Renal cortex interstitium (tissue), 11 donors: ENCODE measurements at regions not wholly inside any gene's neighbourhood (a gene's known extent, or its start where the extent isn't known, plus 50 kb on each side); places are given as distances from the start of the nearest gene placed in this dataset.

ENCODE experiments used
- DNase-seq, 11 donors: peaks; one replicate each; pipeline ENCODE4 v3.0.0-alpha.2; 2013; ENCODE audit warnings: low read depth in 9 of 11, low spot score in 4 of 11; ENCODE audit errors: extremely low read depth in 1 of 11

DNA sequence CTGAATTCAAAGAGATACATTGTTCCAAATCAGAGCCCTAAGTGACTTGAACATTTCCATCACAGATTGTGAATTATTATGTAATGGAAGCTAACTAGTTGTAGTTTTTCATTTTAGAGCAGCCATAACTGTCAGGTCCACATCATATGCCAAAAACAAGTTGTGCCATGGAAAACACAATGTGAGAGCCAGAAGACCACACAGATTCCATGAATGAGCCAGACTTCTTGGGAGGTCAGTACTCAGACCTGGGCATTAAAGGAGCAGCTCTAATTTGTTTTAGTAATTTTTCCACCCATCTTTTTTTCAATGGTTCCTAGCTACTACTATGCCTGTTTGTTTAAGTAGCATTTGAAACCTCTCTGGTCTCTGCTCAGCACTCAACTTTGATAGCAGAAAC, 279.4 kb downstream of the FAT3 start:
- no peak for DNase-seq

DNA sequence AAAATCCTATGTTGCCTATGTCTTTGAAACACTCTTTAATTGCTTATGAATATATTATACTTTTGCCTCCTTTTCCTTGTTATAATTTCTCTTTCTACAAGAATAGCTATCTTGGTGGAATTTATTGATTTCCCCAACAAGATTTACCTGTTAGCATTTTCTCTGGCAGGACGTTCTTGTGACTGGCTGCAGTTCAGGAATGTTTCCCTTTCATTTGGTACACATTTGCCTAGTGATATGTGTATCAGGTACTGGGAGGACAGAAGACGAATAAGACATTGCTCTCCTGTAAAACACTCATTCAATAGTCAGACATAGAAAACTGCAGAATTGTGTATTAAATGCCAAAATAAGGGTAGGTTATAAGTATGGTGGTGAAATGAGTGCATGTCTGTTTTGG, 279.9 kb downstream of the FAT3 start:
- no peak for DNase-seq

DNA sequence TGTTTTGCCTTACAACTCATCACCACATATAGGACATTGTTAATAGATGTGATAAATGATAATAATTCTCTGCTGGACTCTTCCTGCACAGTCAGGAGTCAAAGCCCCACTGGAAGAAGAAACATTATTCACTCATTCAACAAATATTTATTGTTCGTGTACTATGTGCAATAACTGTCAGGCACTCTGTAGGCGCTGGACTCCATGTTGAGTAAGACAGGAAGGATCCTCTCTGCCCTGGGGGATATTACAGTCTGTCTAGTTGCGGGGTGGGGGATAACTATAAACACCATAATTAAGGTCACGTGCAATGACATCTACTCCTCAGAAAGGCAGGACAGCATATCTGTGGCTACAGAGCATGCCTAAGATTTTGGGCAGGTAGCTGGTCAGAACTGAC, 281.1 kb downstream of the FAT3 start:
- DNase-seq: no peak

DNA sequence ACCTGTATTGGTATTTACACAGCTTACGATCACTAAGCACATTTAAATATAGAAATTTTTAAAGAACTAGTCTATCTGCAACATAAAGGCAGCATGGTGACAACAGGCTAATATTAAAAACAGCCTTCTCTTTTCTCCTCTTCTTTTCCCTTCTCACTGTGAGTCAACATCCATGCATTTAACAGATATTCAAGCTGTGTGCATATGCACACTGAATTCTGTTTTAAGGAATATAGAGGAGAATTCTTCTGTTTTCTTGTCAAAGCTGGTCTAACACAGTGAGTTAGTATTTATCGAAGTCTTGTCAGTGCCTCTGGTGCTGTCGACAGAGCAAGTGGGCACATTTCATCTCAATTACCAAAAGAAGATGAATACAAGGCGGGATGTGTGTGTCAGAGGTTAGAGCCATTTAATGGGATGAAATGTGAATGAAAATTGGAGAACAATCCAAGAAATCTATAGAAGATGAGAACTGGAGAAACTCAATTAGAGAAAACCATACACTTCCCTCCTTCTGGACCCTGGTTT, 282.3 kb downstream of the FAT3 start:
- DNase-seq: no peak

DNA sequence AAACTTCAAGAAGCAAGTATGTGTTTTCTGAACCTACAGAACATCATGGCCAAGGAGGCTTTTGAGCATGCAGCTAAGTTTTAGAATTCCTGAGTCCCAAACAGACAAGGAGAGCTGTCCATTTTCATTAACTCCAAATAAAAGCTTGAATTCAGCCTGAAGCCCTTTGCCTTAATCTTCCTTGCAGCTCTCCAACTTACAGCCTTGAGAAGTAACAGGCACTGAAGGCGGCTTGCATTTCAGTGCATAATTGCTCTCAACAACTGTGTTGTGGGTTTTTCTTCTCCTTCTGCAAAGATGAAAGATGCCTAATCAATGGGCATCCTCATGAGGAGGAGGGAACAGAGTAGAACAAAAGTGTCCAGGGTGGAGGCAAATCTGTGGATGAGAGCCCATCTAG, 286.0 kb downstream of the FAT3 start:
- DNase-seq: no peak

DNA sequence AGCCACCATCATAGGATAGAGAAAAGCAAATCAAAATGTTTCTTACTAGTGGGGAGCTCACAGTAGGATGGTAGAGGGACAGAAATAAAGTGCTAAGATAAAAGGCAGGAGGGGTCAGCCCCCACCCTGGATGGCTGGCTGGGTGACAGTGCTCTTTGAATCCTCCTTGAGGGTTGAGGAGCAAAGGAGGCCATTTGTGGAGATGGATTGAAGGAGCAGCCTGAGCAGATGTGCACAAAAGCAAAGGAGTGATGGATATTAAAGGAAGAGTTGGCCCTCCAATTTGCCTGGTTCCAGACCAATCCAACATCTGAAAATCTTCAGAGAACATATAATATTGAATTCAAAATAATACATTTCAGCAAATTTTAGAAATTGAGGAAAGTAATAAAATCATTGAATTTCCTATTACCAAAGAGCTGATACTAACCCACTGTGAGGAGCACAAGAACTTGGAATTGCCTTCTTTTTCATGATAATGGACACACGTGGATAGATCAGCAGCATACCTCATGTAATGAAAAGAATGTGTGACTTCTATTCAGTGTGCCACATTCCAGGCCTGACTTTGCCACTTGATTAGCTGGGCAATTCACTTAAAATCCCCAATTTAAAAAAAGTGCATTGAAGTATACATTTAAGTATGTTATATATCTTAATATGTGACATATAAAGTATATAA, 287.0 kb downstream of the FAT3 start:
- no peak for DNase-seq

DNA sequence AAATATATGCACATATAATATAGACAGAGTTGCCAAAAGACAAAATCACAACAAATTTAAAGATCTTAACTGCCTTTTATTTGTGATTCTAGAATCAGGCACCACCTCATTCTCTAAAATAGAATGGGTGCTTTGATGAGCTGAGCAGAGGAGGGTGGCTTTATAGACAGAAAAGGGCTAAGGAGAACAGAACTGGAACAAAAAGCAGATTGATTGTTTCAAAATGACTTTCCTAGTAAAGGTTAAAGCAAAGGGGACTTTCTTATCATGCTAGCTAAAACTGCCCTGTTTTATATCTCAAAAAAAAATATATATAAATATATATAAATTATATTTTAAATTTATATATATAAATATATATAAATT, 287.6 kb downstream of the FAT3 start:
- DNase-seq: no peak

DNA sequence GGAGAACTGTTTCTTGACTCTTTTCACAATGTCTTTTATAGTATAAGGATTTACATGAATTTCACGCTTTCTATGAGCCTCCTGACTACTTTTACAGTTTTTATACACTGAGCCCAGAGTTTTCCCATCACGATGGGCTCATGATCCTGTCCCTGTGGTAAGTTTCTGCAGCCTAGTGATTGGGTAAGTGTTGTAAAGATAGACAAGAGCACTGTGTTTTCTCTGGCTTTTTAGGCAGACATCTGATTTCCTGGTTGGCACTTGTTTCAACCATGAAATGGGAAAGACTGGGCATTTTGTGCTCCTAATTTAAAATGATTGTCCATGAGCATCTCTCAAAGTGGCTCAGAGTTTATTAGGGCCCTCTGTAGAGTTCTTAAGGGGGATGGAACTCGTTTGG, 299.0 kb downstream of the FAT3 start:
- DNase-seq: no peak

- no peak for DNase-seq
These were observed 299.9 kb downstream of the FAT3 start for GRCh38 chr11:92524542-92524941.

DNA sequence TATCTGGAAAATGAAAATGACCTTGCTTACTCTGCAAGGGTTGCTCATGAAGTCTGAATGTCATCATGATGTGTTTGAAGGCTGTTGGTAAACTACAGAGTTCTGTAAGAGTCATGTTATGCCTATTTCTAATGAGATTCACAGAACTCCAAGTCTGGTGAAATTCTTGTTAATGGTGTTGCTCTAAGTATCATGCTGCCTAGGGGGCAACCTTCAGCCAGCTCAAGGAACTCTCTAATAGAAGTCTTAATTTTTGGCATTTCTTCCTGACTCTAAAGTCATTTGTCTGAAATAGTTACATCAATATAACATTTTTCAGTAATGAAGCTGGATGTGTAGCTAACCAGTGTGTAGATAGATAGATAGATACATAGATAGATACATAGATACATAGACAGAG, 302.8 kb downstream of the FAT3 start:
- peak in 1 of 11 donors; percentile 9 for DNase-seq

GRCh38 chr11:92528001-92528400, 303.4 kb downstream of the FAT3 start:
- peak in 5 of 11 donors; percentile 10 to 26 (median 23) for DNase-seq

- no peak for DNase-seq
These were observed 306.6 kb downstream of the FAT3 start for GRCh38 chr11:92531065-92531739.

DNA sequence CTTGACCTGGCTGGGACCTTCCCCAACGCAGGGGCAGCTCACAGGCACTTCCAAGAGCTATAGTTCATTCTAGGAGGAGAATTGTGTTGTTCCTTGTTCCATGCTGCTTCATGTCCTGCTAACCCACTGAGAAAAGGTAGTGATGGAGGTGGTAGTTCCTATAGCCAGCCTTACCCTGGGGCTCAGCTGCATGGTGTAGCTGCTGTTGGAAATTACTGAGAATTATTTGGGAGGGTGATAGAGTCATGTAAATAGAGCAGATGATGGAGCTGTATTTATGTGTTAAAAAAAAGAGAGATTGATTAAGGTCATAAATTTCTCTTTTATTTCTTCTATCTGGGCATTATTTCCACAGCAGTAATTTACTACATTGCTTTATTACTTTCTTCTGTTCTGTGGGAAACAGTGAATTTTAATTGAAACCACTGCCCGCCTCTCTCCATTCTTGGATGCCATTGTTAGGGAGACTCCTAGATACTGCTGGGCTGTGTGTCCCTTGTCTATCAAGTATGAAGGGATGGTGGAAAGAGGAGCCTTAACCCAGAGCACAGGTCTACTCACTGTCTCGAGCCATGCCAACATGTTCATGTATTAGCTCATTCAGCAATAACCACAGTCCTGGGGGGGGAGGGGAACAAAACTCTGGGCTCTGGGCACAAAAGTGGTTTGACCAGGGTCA, 309.2 kb downstream of the FAT3 start:
- no peak for DNase-seq

DNA sequence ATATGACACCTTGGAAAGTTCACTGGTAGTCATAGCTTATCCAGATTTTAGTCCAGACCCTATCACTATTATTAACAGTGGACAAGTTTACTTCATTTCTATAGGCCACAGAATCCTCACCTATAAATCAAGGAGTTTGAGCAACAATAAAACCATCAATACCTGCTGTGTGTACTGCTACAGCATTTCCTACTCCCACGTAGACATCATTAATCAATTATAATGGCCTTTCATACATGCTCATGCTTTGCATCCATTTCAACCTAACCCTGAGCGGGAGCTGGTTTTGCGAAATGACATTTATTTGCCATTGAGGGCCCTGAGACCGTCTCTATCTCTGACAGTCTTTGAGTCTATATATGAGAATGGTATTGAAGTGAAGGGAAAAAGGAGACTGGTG, 312.3 kb downstream of the FAT3 start:
- DNase-seq: no peak

GRCh38 chr11:92540096-92540495, 315.5 kb downstream of the FAT3 start:
- DNase-seq: no peak

DNA sequence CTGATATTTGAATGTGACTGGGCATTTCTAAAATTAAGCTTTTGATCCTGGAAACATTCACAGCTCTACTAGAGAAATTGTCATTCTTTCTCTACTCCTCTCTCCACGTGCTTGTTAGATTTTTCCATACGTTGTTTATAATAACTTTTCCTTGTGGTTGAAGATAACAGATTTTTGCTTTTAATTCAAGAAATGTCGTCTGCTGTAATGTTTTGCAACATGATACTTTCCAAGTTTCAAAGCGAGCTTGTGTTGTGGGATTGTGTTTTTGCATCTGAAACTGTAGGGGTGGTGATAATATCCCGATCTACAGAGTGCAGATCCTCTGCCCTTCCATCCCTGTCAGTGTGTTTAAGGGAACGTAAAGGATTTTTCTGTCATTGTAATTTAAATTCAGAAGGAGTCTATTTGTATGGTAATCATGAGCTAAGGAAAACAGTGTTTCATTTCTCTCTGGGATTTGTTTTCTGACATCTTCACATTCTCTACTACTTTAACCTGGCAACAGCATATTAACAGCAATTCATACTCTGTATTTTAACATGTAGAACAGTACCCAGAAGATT, 321.4 kb downstream of the FAT3 start:
- no peak for DNase-seq

DNA sequence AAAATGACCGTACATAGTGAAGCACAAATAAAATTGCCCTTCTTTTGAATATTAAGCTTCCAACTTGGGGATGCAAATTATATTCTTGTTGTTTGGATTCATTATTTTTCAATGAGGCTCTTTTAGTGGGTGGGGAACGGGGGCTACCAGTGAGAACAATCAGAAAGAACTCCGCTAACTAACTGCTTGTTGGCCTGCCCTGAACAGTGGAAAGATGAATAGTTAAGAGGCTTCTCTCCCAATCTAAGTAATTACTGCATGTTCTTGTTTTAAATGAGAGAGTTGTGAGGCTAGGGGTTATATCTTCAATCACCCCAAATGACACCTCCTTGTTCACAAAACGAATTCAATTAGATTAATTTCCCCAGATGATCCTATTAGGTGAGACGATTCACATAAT, 322.0 kb downstream of the FAT3 start:
- DNase-seq: no peak

DNA sequence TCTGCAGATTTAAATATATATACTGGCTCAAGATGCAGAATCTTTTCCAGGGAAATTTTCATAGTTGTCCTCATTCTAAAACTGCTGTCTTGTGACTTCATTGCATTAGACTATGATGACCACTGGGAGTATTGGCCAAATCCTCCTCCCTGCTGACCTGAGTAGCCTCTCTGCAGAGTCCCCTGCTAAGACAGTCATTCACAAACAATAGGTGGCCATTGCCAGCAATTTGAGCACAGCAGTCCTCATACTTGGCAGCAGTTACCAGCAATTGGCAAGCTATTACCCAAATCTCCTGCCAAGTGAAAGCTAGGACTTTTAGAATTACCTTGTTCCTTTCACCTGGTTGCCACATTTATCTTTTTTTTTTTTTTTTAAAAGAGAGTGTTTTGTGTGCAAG, 325.8 kb downstream of the FAT3 start:
- DNase-seq: no peak

DNA sequence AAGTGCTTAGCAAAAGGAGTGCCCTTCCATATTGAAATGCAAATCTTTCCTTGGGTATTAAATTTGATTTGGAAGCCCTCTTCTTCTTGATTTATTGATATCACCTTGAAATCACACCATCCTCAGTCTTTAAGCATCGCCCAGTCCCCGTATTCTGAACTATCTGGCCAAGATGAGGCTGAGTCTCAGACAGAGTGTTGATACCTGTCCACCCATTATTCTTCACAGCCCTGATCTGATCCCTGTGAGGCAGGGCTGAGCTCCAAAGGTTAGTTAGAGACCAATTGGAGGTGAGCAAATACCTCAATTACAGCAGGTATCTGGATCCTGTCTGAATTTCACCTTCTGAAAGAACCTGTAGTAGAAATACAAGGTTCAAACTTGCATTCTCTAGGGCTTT, 326.3 kb downstream of the FAT3 start:
- DNase-seq: no peak

GRCh38 chr11:92552942-92553341, 328.3 kb downstream of the FAT3 start:
- no peak for DNase-seq
